HG02884 (cell line): ENCODE measurements at regions not wholly inside any gene's neighbourhood (a gene's known extent, or its start where the extent isn't known, plus 50 kb on each side); places are given as distances from the start of the nearest gene placed in this dataset.
"Not testable (repeated sequence)": the region's sequence is repeated elsewhere in the genome, so short reads cannot be mapped to it uniquely, and the experiment has no call there.

Experiments used
- ATAC-seq: cut with Tn5 transposase; IDR thresholded peaks from one replicate; pipeline ENCODE4 v1.9.1; 2021; ENCODE audit warnings: mild to moderate bottlenecking, moderate library complexity; ENCODE audit not compliant: unreplicated experiment

- ATAC-seq: no peak
These were observed 64.1 kb upstream of the MMS22L start for GRCh38 chr6:97347111-97347510.

- ATAC-seq: no peak
These were observed 78.3 kb upstream of the MMS22L start for GRCh38 chr6:97361286-97361685.

- no peak for ATAC-seq
These were observed 81.3 kb upstream of the MMS22L start for GRCh38 chr6:97364327-97364726.

GRCh38 chr6:97382071-97382470 lies 99.1 kb upstream of the MMS22L start:
- ATAC-seq: not testable (repeated sequence)

- no peak for ATAC-seq
These were observed 109.7 kb upstream of the MMS22L start for GRCh38 chr6:97392735-97393134.

- peak; percentile 89 for ATAC-seq
These were observed 111.2 kb upstream of the MMS22L start for GRCh38 chr6:97394160-97394748.

GRCh38 chr6:97396880-97397279 lies 113.9 kb upstream of the MMS22L start:
- no peak for ATAC-seq

GRCh38 chr6:97399208-97399607 lies 116.2 kb upstream of the MMS22L start:
- no peak for ATAC-seq

GRCh38 chr6:97401533-97401932 lies 118.5 kb upstream of the MMS22L start:
- ATAC-seq: no peak

- no peak for ATAC-seq
These were observed 122.9 kb upstream of the MMS22L start for GRCh38 chr6:97405818-97406409.

- ATAC-seq: no peak
These were observed 123.6 kb upstream of the MMS22L start for GRCh38 chr6:97406633-97407032.

GRCh38 chr6:97411610-97412009 lies 128.6 kb upstream of the MMS22L start:
- no peak for ATAC-seq

GRCh38 chr6:97412511-97412910 lies 129.5 kb upstream of the MMS22L start:
- no peak for ATAC-seq

- no peak for ATAC-seq
These were observed 139.2 kb upstream of the MMS22L start for GRCh38 chr6:97422171-97422570.

- ATAC-seq: no peak
These were observed 140.2 kb upstream of the MMS22L start for GRCh38 chr6:97423190-97423589.

GRCh38 chr6:97427648-97428047 lies 144.6 kb upstream of the MMS22L start:
- no peak for ATAC-seq

- peak; percentile 53 for ATAC-seq
These were observed 154.1 kb upstream of the MMS22L start for GRCh38 chr6:97437087-97437486.

GRCh38 chr6:97438011-97438671 lies 155.1 kb upstream of the MMS22L start:
- peak; percentile 35 for ATAC-seq

GRCh38 chr6:97440590-97441176 lies 157.7 kb upstream of the MMS22L start:
- ATAC-seq: peak; percentile 46

- ATAC-seq: no peak
These were observed 160.5 kb upstream of the MMS22L start for GRCh38 chr6:97443408-97444080.

GRCh38 chr6:97445407-97445806 lies 162.4 kb upstream of the MMS22L start:
- ATAC-seq: no peak
